Fibroblast of villous mesenchyme (primary cell): ENCODE measurements at regions not wholly inside any gene's neighbourhood (a gene's known extent, or its start where the extent isn't known, plus 50 kb on each side); places are given as distances from the start of the nearest gene placed in this dataset.

Source experiments
- DNase-seq: peaks from one replicate; pipeline ENCODE4 v3.0.0-alpha.2; 2010; ENCODE audit warnings: low read depth
- H3K4me3 ChIP-seq: 2 replicates; pipeline ENCODE4 v1.5.1; 2011; ENCODE audit warnings: low read depth, mild to moderate bottlenecking, low read length
- CTCF ChIP-seq: IDR thresholded peaks from 2 replicates; pipeline ENCODE4 v1.5.1; 2012; ENCODE audit warnings: low read depth, mild to moderate bottlenecking, low read length; ENCODE audit not compliant: insufficient read depth

GRCh38 chr4:115664285-115664684 is 550.9 kb upstream of the NDST4 start:
- DNase-seq: no peak
- H3K4me3 ChIP-seq: no peak overlapping the region
- TF ChIP-seq CTCF: no peak

GRCh38 chr4:115660465-115660864 is 547.0 kb upstream of the NDST4 start:
- TF ChIP-seq CTCF: no peak
- no peak overlapping the region for H3K4me3 ChIP-seq
- DNase-seq: no peak

- TF ChIP-seq CTCF: no peak
These were observed 544.7 kb upstream of the NDST4 start for GRCh38 chr4:115657991-115658650.

GRCh38 chr4:115655626-115656025 is 542.2 kb upstream of the NDST4 start:
- DNase-seq: no peak
- TF ChIP-seq CTCF: no peak
- no peak overlapping the region for H3K4me3 ChIP-seq

More at GRCh38 chr4:115657991-115658650, 544.7 kb upstream of the NDST4 start:
- H3K4me3 ChIP-seq: no peak overlapping the region
- DNase-seq: no peak

- DNase-seq: no peak
- no peak for TF ChIP-seq CTCF
- H3K4me3 ChIP-seq: no peak overlapping the region
These were observed 535.4 kb upstream of the NDST4 start for GRCh38 chr4:115648786-115649185.

- TF ChIP-seq CTCF: no peak
- H3K4me3 ChIP-seq: no peak overlapping the region
- DNase-seq: no peak
These were observed 515.9 kb upstream of the NDST4 start for GRCh38 chr4:115629270-115629669.

GRCh38 chr4:115609631-115610030 is 496.2 kb upstream of the NDST4 start:
- DNase-seq: no peak
- no peak for TF ChIP-seq CTCF

More at GRCh38 chr4:115609631-115610030, 496.2 kb upstream of the NDST4 start:
- H3K4me3 ChIP-seq: no peak overlapping the region
